Activated CD4-positive, alpha-beta T cell treated with anti-CD3 and anti-CD28 coated beads, Interleukin-2, amount 50 U/mL, for 24 hours (primary cell): ENCODE measurements at regions not wholly inside any gene's neighbourhood (a gene's known extent, or its start where the extent isn't known, plus 50 kb on each side); places are given as distances from the start of the nearest gene placed in this dataset.
"Not testable (repeated sequence)": the region's sequence is repeated elsewhere in the genome, so short reads cannot be mapped to it uniquely, and the experiment has no call there.

ENCODE experiments used
- DNase-seq, 2 donors: peaks; one replicate each; pipeline ENCODE4 v3.0.0-alpha.2; 2020; ENCODE audit warnings: low read depth in 1 of 2, low spot score in 1 of 2

GRCh38 chr4:159632031-159632430, 529.2 kb downstream of the RAPGEF2 start:
- no peak for DNase-seq

- DNase-seq = no peak
Measured at GRCh38 chr4:159639671-159640323, 536.9 kb downstream of the RAPGEF2 start.

GRCh38 chr4:159649237-159649636, 546.4 kb downstream of the RAPGEF2 start:
- no peak for DNase-seq

GRCh38 chr4:159652871-159653270, 550.0 kb downstream of the RAPGEF2 start:
- DNase-seq = no peak

- no peak for DNase-seq
Measured at GRCh38 chr4:159655547-159655946, 552.7 kb downstream of the RAPGEF2 start.

GRCh38 chr4:159669094-159669493, 566.2 kb downstream of the RAPGEF2 start:
- DNase-seq = no peak

GRCh38 chr4:159673221-159673620, 570.3 kb downstream of the RAPGEF2 start:
- no peak for DNase-seq

- no peak for DNase-seq
Measured at GRCh38 chr4:159674241-159674640, 571.4 kb downstream of the RAPGEF2 start.

- DNase-seq = no peak
Measured at GRCh38 chr4:159677521-159677920, 574.6 kb downstream of the RAPGEF2 start.

GRCh38 chr4:159682996-159683395, 580.1 kb downstream of the RAPGEF2 start:
- no peak for DNase-seq

- DNase-seq = no peak
Measured at GRCh38 chr4:159684061-159684460, 581.2 kb downstream of the RAPGEF2 start.

GRCh38 chr4:159685340-159686092, 582.6 kb downstream of the RAPGEF2 start:
- DNase-seq = no peak

GRCh38 chr4:159689526-159689925, 586.6 kb downstream of the RAPGEF2 start:
- no peak for DNase-seq

GRCh38 chr4:159697322-159698283, 594.7 kb downstream of the RAPGEF2 start:
- DNase-seq = no peak

GRCh38 chr4:159698336-159698735, 595.5 kb downstream of the RAPGEF2 start:
- no peak for DNase-seq

GRCh38 chr4:159702200-159702599, 599.3 kb downstream of the RAPGEF2 start:
- no peak for DNase-seq

- DNase-seq = no peak
Measured at GRCh38 chr4:159705334-159705733, 602.5 kb downstream of the RAPGEF2 start.

- no peak for DNase-seq
Measured at GRCh38 chr4:159706704-159707103, 603.8 kb downstream of the RAPGEF2 start.

GRCh38 chr4:159715180-159715579, 612.3 kb downstream of the RAPGEF2 start:
- not testable (repeated sequence) for DNase-seq

GRCh38 chr4:159719531-159719930, 616.7 kb downstream of the RAPGEF2 start:
- no peak for DNase-seq

GRCh38 chr4:159722052-159722451, 619.2 kb downstream of the RAPGEF2 start:
- DNase-seq = no peak

- DNase-seq = no peak
Measured at GRCh38 chr4:159722918-159723317, 620.0 kb downstream of the RAPGEF2 start.
